Kidney (tissue), 13 donors: ENCODE measurements at regions not wholly inside any gene's neighbourhood (a gene's known extent, or its start where the extent isn't known, plus 50 kb on each side); places are given as distances from the start of the nearest gene placed in this dataset.

ENCODE experiments used
- DNase-seq, 5 donors: peaks; one replicate each; pipeline ENCODE4 v3.0.0-alpha.2; 2013 to 2020
- FAIRE-seq: peaks from 2 replicates; lab custom pipeline; 2012; peaks lifted over from hg19 to GRCh38; lab: Jason Lieb, UNC
- H3K27ac ChIP-seq, 2 donors: one replicate each; pipeline ENCODE4 v1.7.0; 2013; ENCODE audit warnings: low read depth in 2 of 2, low read length in 2 of 2, inconsistent platforms in 1 of 2
- H3K27me3 ChIP-seq: one replicate; pipeline ENCODE4 v1.7.1; 2013; ENCODE audit warnings: low read length, inconsistent platforms; ENCODE audit not compliant: control insufficient read depth, insufficient read depth
- H3K36me3 ChIP-seq, 3 donors: one replicate each; pipeline versions ENCODE4 v1.7.0 to v1.7.1; 2013; ENCODE audit warnings: low read length in 3 of 3, control low read depth in 1 of 3, inconsistent platforms in 1 of 3; ENCODE audit not compliant: insufficient read depth in 3 of 3, control insufficient read depth in 2 of 3
- H3K4me1 ChIP-seq, 3 donors: one replicate each; pipeline versions ENCODE4 v1.7.0 to v1.7.1; 2013; ENCODE audit warnings: low read length in 3 of 3, inconsistent platforms in 1 of 3, low read depth in 1 of 3; ENCODE audit not compliant: control insufficient read depth in 2 of 3, insufficient read depth in 2 of 3
- H3K4me3 ChIP-seq, 3 donors: one replicate each; pipeline versions ENCODE4 v1.7.0 to v1.8.1; 2013; ENCODE audit warnings: low read length in 3 of 3, control low read depth in 1 of 3, inconsistent platforms in 1 of 3
- H3K9ac ChIP-seq, 3 donors: one replicate each; pipeline versions ENCODE4 v1.7.0 to v1.7.1; 2013; ENCODE audit warnings: low read length in 3 of 3, control low read depth in 1 of 3, inconsistent platforms in 1 of 3
- H3K9me3 ChIP-seq, 3 donors: one replicate each; pipeline versions ENCODE4 v1.7.0 to v1.7.1; 2013; ENCODE audit warnings: low read length in 3 of 3, control low read depth in 1 of 3, inconsistent platforms in 1 of 3; ENCODE audit not compliant: control insufficient read depth in 2 of 3, insufficient read depth in 1 of 3
- CTCF ChIP-seq: IDR thresholded peaks from 3 replicates; pipeline ENCODE4 v1.5.1; 2012; ENCODE audit warnings: mild to moderate bottlenecking, moderate library complexity, borderline replicate concordance; ENCODE audit not compliant: insufficient read depth; ENCODE audit errors: extremely low read depth
- intact Hi-C: fragments of 100-400 bp; cut with DNase I; formaldehyde crosslinking; loops from one replicate; pipeline ENCODE4 v1.11.1; 2022
- donor health status: control.
- donor health status: control.
- donor health status: control.
- donor health status: control.
- donor health status: control.
- donor health status: DM: yes; HTN: yes; CAD: no.
- donor health status: Normal renal cell carcinoma (clear cell type).

- FAIRE-seq (no peak), DNase-seq (peak in 3 of 5 donors; percentile 6 to 12 (median 11))
- H3K9me3 ChIP-seq, result no peaks in the 10 kb centered on the region
- no peak for TF ChIP-seq CTCF
- H3K9ac ChIP-seq, result no peak overlapping the region
- H3K4me3 ChIP-seq, result no peak overlapping the region
- no peaks in the 10 kb centered on the region for H3K27me3 ChIP-seq
- no peaks in the 10 kb centered on the region for H3K4me1 ChIP-seq
- intact Hi-C loops, result no loop called here
- H3K27ac ChIP-seq, result no peak overlapping the region
- H3K36me3 ChIP-seq, result no peaks in the 10 kb centered on the region
These were observed 328.6 kb upstream of the ARX start for GRCh38 chrX:25344161-25344936.

- Histone ChIP-seq H3K9ac (no peak overlapping the region), H3K36me3 (no peaks in the 10 kb centered on the region), H3K9me3 (no peaks in the 10 kb centered on the region), H3K4me1 (no peaks in the 10 kb centered on the region), H3K27me3 (no peaks in the 10 kb centered on the region), H3K4me3 (no peak overlapping the region), H3K27ac (no peak overlapping the region)
- intact Hi-C loops, result no loop called here
- TF ChIP-seq CTCF, result no peak
- DNase-seq (peak in 2 of 5 donors; percentile 3), FAIRE-seq (no peak)
These were observed 327.3 kb upstream of the ARX start for GRCh38 chrX:25343060-25343459.

- Histone ChIP-seq H3K27me3 (no peaks in the 10 kb centered on the region), H3K9me3 (no peaks in the 10 kb centered on the region), H3K9ac (no peak overlapping the region), H3K36me3 (no peaks in the 10 kb centered on the region), H3K4me1 (no peaks in the 10 kb centered on the region), H3K4me3 (no peak overlapping the region), H3K27ac (no peak overlapping the region)
- no peak for DNase-seq
- FAIRE-seq, result no peak
- intact Hi-C loops, result no loop called here
- no peak for TF ChIP-seq CTCF
These were observed 322.1 kb upstream of the ARX start for GRCh38 chrX:25337841-25338240.

- peak in 1 of 5 donors; percentile 6 for DNase-seq
- H3K9ac ChIP-seq, result no peak overlapping the region
- H3K27ac ChIP-seq, result no peak overlapping the region
- H3K4me1 ChIP-seq, result no peaks in the 10 kb centered on the region
- FAIRE-seq, result no peak
- H3K36me3 ChIP-seq, result no peaks in the 10 kb centered on the region
- no peaks in the 10 kb centered on the region for H3K9me3 ChIP-seq
- no peak for TF ChIP-seq CTCF
- intact Hi-C loops, result no loop called here
- H3K4me3 ChIP-seq, result no peak overlapping the region
- no peaks in the 10 kb centered on the region for H3K27me3 ChIP-seq
These were observed 285.2 kb upstream of the ARX start for GRCh38 chrX:25300994-25301393.
